HG03521 (cell line): ENCODE measurements at regions not wholly inside any gene's neighbourhood (a gene's known extent, or its start where the extent isn't known, plus 50 kb on each side); places are given as distances from the start of the nearest gene placed in this dataset.
A peak's percentile ranks its signal among the peaks of the same experiment; 100 is the strongest.

Experiments used
- ATAC-seq: cut with Tn5 transposase; IDR thresholded peaks from one replicate; pipeline ENCODE4 v1.9.1; 2021; ENCODE audit warnings: mild to moderate bottlenecking, moderate library complexity; ENCODE audit not compliant: unreplicated experiment

GRCh38 chr2:129459200-129459876 is 520.1 kb upstream of the RAB6C start:
- no peak for ATAC-seq

- ATAC-seq, result no peak
These were observed 519.6 kb upstream of the RAB6C start for GRCh38 chr2:129459881-129460280.

GRCh38 chr2:129460299-129461198 is 518.9 kb upstream of the RAB6C start:
- ATAC-seq, result no peak

GRCh38 chr2:129462349-129462748 is 517.1 kb upstream of the RAB6C start:
- ATAC-seq, result no peak

GRCh38 chr2:129462967-129463366 is 516.5 kb upstream of the RAB6C start:
- no peak for ATAC-seq

- ATAC-seq, result no peak
These were observed 515.4 kb upstream of the RAB6C start for GRCh38 chr2:129464036-129464435.

GRCh38 chr2:129464631-129465030 is 514.8 kb upstream of the RAB6C start:
- ATAC-seq, result no peak

GRCh38 chr2:129465045-129465444 is 514.4 kb upstream of the RAB6C start:
- ATAC-seq, result no peak

- ATAC-seq, result no peak
These were observed 513.1 kb upstream of the RAB6C start for GRCh38 chr2:129466389-129466788.

- no peak for ATAC-seq
These were observed 512.3 kb upstream of the RAB6C start for GRCh38 chr2:129467012-129467779.

- ATAC-seq, result no peak
These were observed 511.5 kb upstream of the RAB6C start for GRCh38 chr2:129467941-129468340.

GRCh38 chr2:129468879-129469278 is 510.6 kb upstream of the RAB6C start:
- ATAC-seq, result no peak

GRCh38 chr2:129469389-129469788 is 510.1 kb upstream of the RAB6C start:
- no peak for ATAC-seq

- ATAC-seq, result no peak
These were observed 509.6 kb upstream of the RAB6C start for GRCh38 chr2:129469871-129470270.

GRCh38 chr2:129478902-129479517 is 500.5 kb upstream of the RAB6C start:
- no peak for ATAC-seq

- ATAC-seq, result no peak
These were observed 499.6 kb upstream of the RAB6C start for GRCh38 chr2:129479892-129480291.

- no peak for ATAC-seq
These were observed 498.7 kb upstream of the RAB6C start for GRCh38 chr2:129480790-129481189.

GRCh38 chr2:129481306-129482219 is 497.9 kb upstream of the RAB6C start:
- no peak for ATAC-seq

GRCh38 chr2:129482626-129483025 is 496.8 kb upstream of the RAB6C start:
- ATAC-seq, result no peak

GRCh38 chr2:129483366-129483765 is 496.1 kb upstream of the RAB6C start:
- ATAC-seq, result peak; percentile 68
